ENCODE measurements at regions not wholly inside any gene's neighbourhood (a gene's known extent, or its start where the extent isn't known, plus 50 kb on each side); places are given as distances from the start of the nearest gene placed in this dataset.
"Not testable (repeated sequence)": the region's sequence is repeated elsewhere in the genome, so short reads cannot be mapped to it uniquely, and the experiment has no call there.

GRCh38 chr9:105984714-105985113 is 290.4 kb downstream of the TMEM38B start:
- no peak for DNase-seq

- DNase-seq: no peak
Measured at GRCh38 chr9:105993116-105993854, 298.9 kb downstream of the TMEM38B start.

- DNase-seq: no peak
Measured at GRCh38 chr9:105993921-105994715, 299.8 kb downstream of the TMEM38B start.

- no peak for DNase-seq
Measured at GRCh38 chr9:105994970-105995369, 300.6 kb downstream of the TMEM38B start.

- no peak for DNase-seq
Measured at GRCh38 chr9:106017198-106017740, 322.9 kb downstream of the TMEM38B start.

GRCh38 chr9:106019039-106019680 is 324.8 kb downstream of the TMEM38B start:
- no peak for DNase-seq

- DNase-seq: no peak
Measured at GRCh38 chr9:106019702-106020101, 325.4 kb downstream of the TMEM38B start.

GRCh38 chr9:106020186-106020585 is 325.8 kb downstream of the TMEM38B start:
- DNase-seq: no peak

- DNase-seq: no peak
Measured at GRCh38 chr9:106023455-106023854, 329.1 kb downstream of the TMEM38B start.

GRCh38 chr9:106025453-106025852 is 331.1 kb downstream of the TMEM38B start:
- DNase-seq: no peak

GRCh38 chr9:106030146-106030545 is 335.8 kb downstream of the TMEM38B start:
- DNase-seq: not testable (repeated sequence)

GRCh38 chr9:106032978-106033377 is 338.6 kb downstream of the TMEM38B start:
- DNase-seq: no peak

GRCh38 chr9:106035806-106036205 is 341.5 kb downstream of the TMEM38B start:
- DNase-seq: no peak

- no peak for DNase-seq
Measured at GRCh38 chr9:106038266-106039001, 344.1 kb downstream of the TMEM38B start.

- DNase-seq: no peak
Measured at GRCh38 chr9:106039151-106039935, 345.0 kb downstream of the TMEM38B start.

- not testable (repeated sequence) for DNase-seq
Measured at GRCh38 chr9:106041920-106042319, 347.6 kb downstream of the TMEM38B start.

- no peak for DNase-seq
Measured at GRCh38 chr9:106051545-106051944, 357.2 kb downstream of the TMEM38B start.

GRCh38 chr9:106052166-106052565 is 357.8 kb downstream of the TMEM38B start:
- DNase-seq: no peak

GRCh38 chr9:106052735-106053134 is 358.4 kb downstream of the TMEM38B start:
- DNase-seq: no peak

- DNase-seq: no peak
Measured at GRCh38 chr9:106056328-106056727, 362.0 kb downstream of the TMEM38B start.

- no peak for DNase-seq
Measured at GRCh38 chr9:106058460-106058859, 364.1 kb downstream of the TMEM38B start.

GRCh38 chr9:106059886-106060285 is 365.5 kb downstream of the TMEM38B start:
- DNase-seq: no peak
